ENCODE measurements at regions not wholly inside any gene's neighbourhood (a gene's known extent, or its start where the extent isn't known, plus 50 kb on each side); places are given as distances from the start of the nearest gene placed in this dataset.

DNA sequence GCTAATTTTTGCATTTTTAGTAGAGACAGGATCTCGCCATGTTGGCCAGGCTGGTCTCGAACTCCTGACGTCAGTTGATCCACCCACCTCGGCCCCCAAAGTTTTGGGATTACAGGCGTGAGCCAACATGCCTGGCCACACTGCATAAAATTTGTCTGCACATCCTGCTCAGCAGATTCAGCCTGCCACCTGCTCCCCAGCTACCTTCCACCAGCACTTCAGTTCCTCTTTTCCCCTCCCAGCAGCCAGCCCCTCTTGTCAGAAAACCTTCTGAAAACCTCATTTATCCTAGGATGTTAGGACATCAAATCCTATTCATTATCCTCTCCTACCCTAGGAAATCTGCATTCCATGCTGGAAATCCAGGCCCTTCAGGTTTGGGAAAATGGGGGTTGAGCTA is 78.2 kb upstream of the CALM2 start (continued):
- TF ChIP-seq, protein P1, sequence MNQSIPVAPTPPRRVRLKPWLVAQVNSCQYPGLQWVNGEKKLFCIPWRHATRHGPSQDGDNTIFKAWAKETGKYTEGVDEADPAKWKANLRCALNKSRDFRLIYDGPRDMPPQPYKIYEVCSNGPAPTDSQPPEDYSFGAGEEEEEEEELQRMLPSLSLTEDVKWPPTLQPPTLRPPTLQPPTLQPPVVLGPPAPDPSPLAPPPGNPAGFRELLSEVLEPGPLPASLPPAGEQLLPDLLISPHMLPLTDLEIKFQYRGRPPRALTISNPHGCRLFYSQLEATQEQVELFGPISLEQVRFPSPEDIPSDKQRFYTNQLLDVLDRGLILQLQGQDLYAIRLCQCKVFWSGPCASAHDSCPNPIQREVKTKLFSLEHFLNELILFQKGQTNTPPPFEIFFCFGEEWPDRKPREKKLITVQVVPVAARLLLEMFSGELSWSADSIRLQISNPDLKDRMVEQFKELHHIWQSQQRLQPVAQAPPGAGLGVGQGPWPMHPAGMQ (IDR thresholded peaks at IDR 0.05; ENCODE audit: borderline replicate concordance), result no peak
- no peak for TF ChIP-seq CBFB (IDR thresholded peaks at IDR 0.05; ENCODE audit: low read depth)

DNA sequence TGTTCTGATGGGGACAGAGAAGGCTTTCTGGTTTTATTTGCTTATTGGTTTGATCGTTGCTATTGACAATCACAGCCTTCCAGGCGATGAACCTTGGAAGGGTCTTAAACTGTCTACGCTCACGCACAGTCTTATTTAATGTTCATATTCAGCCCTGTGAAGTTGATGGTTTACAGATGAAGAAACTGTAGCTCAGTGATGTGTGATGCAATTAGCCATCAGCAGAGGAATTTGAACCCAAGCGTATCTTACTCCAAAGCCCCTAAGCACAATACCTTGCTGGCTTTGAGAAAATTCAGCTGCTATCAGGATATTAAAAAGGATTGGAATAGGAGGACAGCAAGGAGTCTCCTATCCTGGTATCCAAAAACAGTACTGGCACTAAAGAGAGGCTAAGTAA is 77.1 kb upstream of the CALM2 start:
- ChIA-PET RAD21 (ENCODE audit: unreplicated experiment) (interaction anchor here (1.1 to 2.3 kb wide), 3 partner anchors 55 to 60 kb away, joined by 3 to 7 read pairs (median 7); no protein-coding TSS in a partner anchor), CTCF (interaction anchor here (0.6 to 2.1 kb wide), 5 partner anchors 19 to 115 kb away, joined by 3 to 9 read pairs (median 4); no protein-coding TSS in a partner anchor), POLR2A (interaction anchor here (0.9 kb wide), 1 partner anchor 8 kb away, joined by 3 read pairs; no protein-coding TSS in a partner anchor), SMC1A (ENCODE audit: uncharacterized antibody, unreplicated experiment) (interaction anchor here (0.6 to 2.3 kb wide), 9 partner anchors 8 to 253 kb away, joined by 3 to 8 read pairs (median 4); no protein-coding TSS in a partner anchor)
- H3K27me3 ChIP-seq (replicated peaks in 1 of 2; ENCODE audit: control insufficient read depth in 2 of 2, insufficient read depth in 2 of 2, low read length in 1 of 2), result no peaks in the 10 kb centered on the region
- H3K36me3 ChIP-seq (ENCODE audit: control insufficient read depth in 2 of 2, insufficient read depth in 2 of 2, low read length in 1 of 2), result no peaks in the 10 kb centered on the region
- H3K27ac ChIP-seq (ENCODE audit: control insufficient read depth, insufficient read depth), result no peak overlapping the region
- H3K4me2 ChIP-seq (ENCODE audit: control insufficient read depth, insufficient read depth), result no peak overlapping the region
- H3K4me3 ChIP-seq, result no peak overlapping the region
- BruUV-seq (replicated peaks), result no TSS peak
- DNase-seq (ENCODE audit: low read depth, low spot score) (no peak), FAIRE-seq (no peak), ATAC-seq (no peak)
- peaks cover 7% of the 10 kb centered on the region for H3K4me1 ChIP-seq (ENCODE audit: control insufficient read depth, insufficient read depth, low read length)
- H4K20me1 ChIP-seq (ENCODE audit: control insufficient read depth, insufficient read depth), result no peaks in the 10 kb centered on the region
- TF ChIP-seq STAT1 (conservative IDR thresholded peaks at IDR 0.05) (no peak), POLR2AphosphoS5 (IDR thresholded peaks at IDR 0.05; ENCODE audit: low read length) (no peak), CEBPB (IDR thresholded peaks at IDR 0.05; ENCODE audit: borderline replicate concordance in 1 of 2, low read depth in 2 of 2, low read length in 2 of 2) (no peak), IRF4 (IDR thresholded peaks at IDR 0.05; ENCODE audit: low read depth, low read length) (no peak), TCF12 (IDR thresholded peaks at IDR 0.05; ENCODE audit: low read depth, low read length) (no peak), WRNIP1 (IDR thresholded peaks at IDR 0.05; ENCODE audit: borderline replicate concordance, low read depth, low read length) (no peak), BRCA1 (IDR thresholded peaks at IDR 0.05; ENCODE audit: low read depth, low read length) (no peak), EED (IDR thresholded peaks at IDR 0.05; ENCODE audit: low read depth) (no peak), BACH1 (IDR thresholded peaks at IDR 0.05; ENCODE audit: borderline replicate concordance) (no peak)
- TF ChIP-seq, protein P2, sequence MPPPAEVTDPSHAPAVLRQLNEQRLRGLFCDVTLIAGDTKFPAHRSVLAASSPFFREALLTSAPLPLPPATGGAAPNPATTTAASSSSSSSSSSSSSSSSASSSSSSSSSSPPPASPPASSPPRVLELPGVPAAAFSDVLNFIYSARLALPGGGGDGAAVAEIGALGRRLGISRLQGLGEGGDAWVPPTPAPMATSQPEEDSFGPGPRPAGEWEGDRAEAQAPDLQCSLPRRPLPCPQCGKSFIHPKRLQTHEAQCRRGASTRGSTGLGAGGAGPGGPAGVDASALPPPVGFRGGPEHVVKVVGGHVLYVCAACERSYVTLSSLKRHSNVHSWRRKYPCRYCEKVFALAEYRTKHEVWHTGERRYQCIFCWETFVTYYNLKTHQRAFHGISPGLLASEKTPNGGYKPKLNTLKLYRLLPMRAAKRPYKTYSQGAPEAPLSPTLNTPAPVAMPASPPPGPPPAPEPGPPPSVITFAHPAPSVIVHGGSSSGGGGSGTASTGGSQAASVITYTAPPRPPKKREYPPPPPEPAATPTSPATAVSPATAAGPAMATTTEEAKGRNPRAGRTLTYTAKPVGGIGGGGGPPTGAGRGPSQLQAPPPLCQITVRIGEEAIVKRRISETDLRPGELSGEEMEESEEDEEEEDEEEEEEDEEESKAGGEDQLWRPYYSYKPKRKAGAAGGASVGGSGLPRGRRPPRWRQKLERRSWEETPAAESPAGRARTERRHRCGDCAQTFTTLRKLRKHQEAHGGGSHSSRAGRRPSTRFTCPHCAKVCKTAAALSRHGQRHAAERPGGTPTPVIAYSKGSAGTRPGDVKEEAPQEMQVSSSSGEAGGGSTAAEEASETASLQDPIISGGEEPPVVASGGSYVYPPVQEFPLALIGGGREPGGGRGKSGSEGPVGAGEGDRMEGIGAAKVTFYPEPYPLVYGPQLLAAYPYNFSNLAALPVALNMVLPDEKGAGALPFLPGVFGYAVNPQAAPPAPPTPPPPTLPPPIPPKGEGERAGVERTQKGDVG (CRISPR knock-in tag; IDR thresholded peaks at IDR 0.05), result no peak
- TF ChIP-seq, protein P3, sequence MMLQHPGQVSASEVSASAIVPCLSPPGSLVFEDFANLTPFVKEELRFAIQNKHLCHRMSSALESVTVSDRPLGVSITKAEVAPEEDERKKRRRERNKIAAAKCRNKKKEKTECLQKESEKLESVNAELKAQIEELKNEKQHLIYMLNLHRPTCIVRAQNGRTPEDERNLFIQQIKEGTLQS (IDR thresholded peaks at IDR 0.05; ENCODE audit: borderline replicate concordance, extremely low read depth, low read depth, low read length), result no peak
- intact Hi-C loops (cut with micrococcal nuclease; ENCODE audit: unreplicated experiment), result no loop called here
- no peaks in the 10 kb centered on the region for H3K9me3 ChIP-seq (replicated peaks; ENCODE audit: control insufficient read depth, insufficient read depth, low read length)
- in situ Hi-C loops (cut with MboI), result no loop called here
- 86% methylated on average over 5 of the region's 5 CpGs for WGBS (ENCODE audit: insufficient coverage, insufficient replicate concordance, low lambda C conversion rate, missing lambda C conversion rate)
- H2AFZ ChIP-seq (ENCODE audit: control insufficient read depth, low read depth, low read length), result no peak overlapping the region
- H3K9ac ChIP-seq (ENCODE audit: control insufficient read depth, insufficient read depth, low read length), result no peak overlapping the region
- no peaks in the 10 kb centered on the region for H3K79me2 ChIP-seq (ENCODE audit: control insufficient read depth, insufficient read depth, low read length)

Measured in GM12878 (cell line).